Effector memory CD4-positive, alpha-beta T cell (primary cell): ENCODE measurements at regions not wholly inside any gene's neighbourhood (a gene's known extent, or its start where the extent isn't known, plus 50 kb on each side); places are given as distances from the start of the nearest gene placed in this dataset.
"Not testable (repeated sequence)": the region's sequence is repeated elsewhere in the genome, so short reads cannot be mapped to it uniquely, and the experiment has no call there.

ENCODE experiments used
- DNase-seq, 3 donors: peaks; one replicate each; pipeline ENCODE4 v3.0.0-alpha.2; 2020
- H3K27ac ChIP-seq: 2 replicates; pipeline ENCODE4 v1.7.0; 2013; ENCODE audit warnings: mild to moderate bottlenecking, low read length, moderate library complexity; ENCODE audit not compliant: insufficient read depth, poor library complexity, severe bottlenecking
- H3K27me3 ChIP-seq: replicated peaks from 2 replicates; pipeline ENCODE4 v1.7.0; 2013; ENCODE audit warnings: mild to moderate bottlenecking, low read length; ENCODE audit not compliant: insufficient read depth, control insufficient read depth, poor library complexity, severe bottlenecking
- H3K36me3 ChIP-seq: 2 replicates; pipeline ENCODE4 v1.7.0; 2013; ENCODE audit warnings: mild to moderate bottlenecking, low read length, moderate library complexity; ENCODE audit not compliant: control insufficient read depth, insufficient read depth
- H3K4me1 ChIP-seq: 2 replicates; pipeline ENCODE4 v1.7.0; 2013; ENCODE audit warnings: low read length, mild to moderate bottlenecking; ENCODE audit not compliant: control insufficient read depth, insufficient read depth, poor library complexity, severe bottlenecking
- H3K4me3 ChIP-seq: 2 replicates; pipeline ENCODE4 v1.7.0; 2013; ENCODE audit warnings: low read length, low read depth, mild to moderate bottlenecking; ENCODE audit not compliant: insufficient read depth, poor library complexity, severe bottlenecking
- H3K9me3 ChIP-seq: 2 replicates; pipeline ENCODE4 v1.7.0; 2013; ENCODE audit warnings: mild to moderate bottlenecking, low read length, moderate library complexity; ENCODE audit not compliant: control insufficient read depth

- no peaks in the 10 kb centered on the region for H3K36me3 ChIP-seq
- no peak overlapping the region for H3K27ac ChIP-seq
- H3K9me3 ChIP-seq = no peaks in the 10 kb centered on the region
- peak; percentile 29 to 50 (median 38) for DNase-seq
- H3K4me1 ChIP-seq = peaks cover 2% of the 10 kb centered on the region
- no peaks in the 10 kb centered on the region for H3K27me3 ChIP-seq
- H3K4me3 ChIP-seq = no peak overlapping the region
Observed at GRCh38 chr18:59070181-59070912, 69.3 kb upstream of the SEC11C start.

GRCh38 chr18:59072727-59073421, 66.8 kb upstream of the SEC11C start:
- no peak for DNase-seq
- Histone ChIP-seq H3K9me3 (no peaks in the 10 kb centered on the region), H3K4me1 (peaks cover 2% of the 10 kb centered on the region), H3K27me3 (no peaks in the 10 kb centered on the region), H3K4me3 (no peak overlapping the region), H3K36me3 (no peaks in the 10 kb centered on the region), H3K27ac (no peak overlapping the region)

- no peak overlapping the region for H3K27ac ChIP-seq
- DNase-seq = no peak
- H3K36me3 ChIP-seq = no peaks in the 10 kb centered on the region
- H3K4me1 ChIP-seq = no peaks in the 10 kb centered on the region
- H3K4me3 ChIP-seq = no peak overlapping the region
- H3K9me3 ChIP-seq = no peaks in the 10 kb centered on the region
- no peaks in the 10 kb centered on the region for H3K27me3 ChIP-seq
Observed at GRCh38 chr18:59075923-59076322, 63.8 kb upstream of the SEC11C start.

GRCh38 chr18:59079264-59079663, 60.4 kb upstream of the SEC11C start:
- Histone ChIP-seq H3K27me3 (no peaks in the 10 kb centered on the region), H3K9me3 (no peaks in the 10 kb centered on the region), H3K36me3 (no peaks in the 10 kb centered on the region), H3K4me3 (no peak overlapping the region), H3K4me1 (no peaks in the 10 kb centered on the region), H3K27ac (no peak overlapping the region)
- DNase-seq = no peak

- H3K9me3 ChIP-seq, H3K36me3 ChIP-seq, H3K4me3 ChIP-seq, H3K27ac ChIP-seq, H3K27me3 ChIP-seq, DNase-seq, H3K4me1 ChIP-seq: not testable (repeated sequence)
Observed at GRCh38 chr18:59079687-59080501, 59.8 kb upstream of the SEC11C start.

- no peaks in the 10 kb centered on the region for H3K9me3 ChIP-seq
- peaks cover 4% of the 10 kb centered on the region for H3K4me1 ChIP-seq
- H3K27ac ChIP-seq = no peak overlapping the region
- no peak overlapping the region for H3K4me3 ChIP-seq
- H3K36me3 ChIP-seq = no peaks in the 10 kb centered on the region
- H3K27me3 ChIP-seq = no peaks in the 10 kb centered on the region
- no peak for DNase-seq
Observed at GRCh38 chr18:59083136-59083818, 56.4 kb upstream of the SEC11C start.

GRCh38 chr18:59085126-59085794, 54.4 kb upstream of the SEC11C start:
- no peak overlapping the region for H3K4me3 ChIP-seq
- no peaks in the 10 kb centered on the region for H3K36me3 ChIP-seq
- no peaks in the 10 kb centered on the region for H3K27me3 ChIP-seq
- peaks cover 4% of the 10 kb centered on the region for H3K4me1 ChIP-seq
- no peak for DNase-seq
- no peaks in the 10 kb centered on the region for H3K9me3 ChIP-seq
- H3K27ac ChIP-seq = no peak overlapping the region

GRCh38 chr18:59085797-59086196, 53.9 kb upstream of the SEC11C start:
- no peak for DNase-seq
- Histone ChIP-seq H3K4me3 (no peak overlapping the region), H3K9me3 (no peaks in the 10 kb centered on the region), H3K27me3 (no peaks in the 10 kb centered on the region), H3K36me3 (no peaks in the 10 kb centered on the region), H3K4me1 (peaks cover 4% of the 10 kb centered on the region), H3K27ac (no peak overlapping the region)

GRCh38 chr18:59086522-59086921, 53.2 kb upstream of the SEC11C start:
- H3K4me1 ChIP-seq = peaks cover 4% of the 10 kb centered on the region
- H3K27ac ChIP-seq = no peak overlapping the region
- H3K36me3 ChIP-seq = no peaks in the 10 kb centered on the region
- H3K27me3 ChIP-seq = no peaks in the 10 kb centered on the region
- no peak for DNase-seq
- no peak overlapping the region for H3K4me3 ChIP-seq
- no peaks in the 10 kb centered on the region for H3K9me3 ChIP-seq
